ENCODE measurements at regions not wholly inside any gene's neighbourhood (a gene's known extent, or its start where the extent isn't known, plus 50 kb on each side); places are given as distances from the start of the nearest gene placed in this dataset.
"Not testable (repeated sequence)": the region's sequence is repeated elsewhere in the genome, so short reads cannot be mapped to it uniquely, and the experiment has no call there.

- DNase-seq; H3K27ac ChIP-seq; H3K27me3 ChIP-seq (replicated peaks); H3K4me3 ChIP-seq (ENCODE audit: low read depth, low read length); in situ Hi-C loops (cut with HindIII; ENCODE audit: low pct_ligation_motif_present, low sequenced_read_pairs); H3K36me3 ChIP-seq (replicated peaks): not testable (repeated sequence)
These were observed 59.7 kb downstream of the RNU2-63P start for GRCh38 chr2:87956613-87957012.

DNA sequence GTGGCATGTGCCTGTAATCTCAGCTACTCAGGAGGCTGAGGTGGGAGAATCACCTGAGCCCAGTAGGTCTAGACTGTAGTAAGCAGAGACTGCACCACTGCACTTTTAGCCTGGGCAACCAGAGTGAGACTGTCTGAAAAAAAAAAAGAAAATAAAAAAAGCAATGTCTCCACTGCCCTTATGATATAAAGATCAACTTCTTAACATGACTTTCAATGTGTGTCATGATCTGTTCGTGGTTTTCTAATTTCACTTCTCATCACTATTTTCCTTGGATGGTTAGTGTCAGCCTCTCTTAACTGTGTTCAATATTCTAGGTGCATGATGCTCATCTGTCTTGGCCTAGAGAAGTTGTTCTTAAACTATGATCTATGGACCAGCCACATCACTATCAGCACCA, 67.3 kb downstream of the RNU2-63P start:
- H3K4me3 ChIP-seq (ENCODE audit: low read depth, low read length); in situ Hi-C loops (cut with HindIII; ENCODE audit: low pct_ligation_motif_present, low sequenced_read_pairs); H3K27ac ChIP-seq; H3K27me3 ChIP-seq (replicated peaks); H3K36me3 ChIP-seq (replicated peaks); DNase-seq: not testable (repeated sequence)

GRCh38 chr2:87946644-87947370, 69.5 kb downstream of the RNU2-63P start:
- H3K36me3 ChIP-seq (replicated peaks); H3K4me3 ChIP-seq (ENCODE audit: low read depth, low read length); H3K27ac ChIP-seq; H3K27me3 ChIP-seq (replicated peaks); DNase-seq; in situ Hi-C loops (cut with HindIII; ENCODE audit: low pct_ligation_motif_present, low sequenced_read_pairs): not testable (repeated sequence)

DNA sequence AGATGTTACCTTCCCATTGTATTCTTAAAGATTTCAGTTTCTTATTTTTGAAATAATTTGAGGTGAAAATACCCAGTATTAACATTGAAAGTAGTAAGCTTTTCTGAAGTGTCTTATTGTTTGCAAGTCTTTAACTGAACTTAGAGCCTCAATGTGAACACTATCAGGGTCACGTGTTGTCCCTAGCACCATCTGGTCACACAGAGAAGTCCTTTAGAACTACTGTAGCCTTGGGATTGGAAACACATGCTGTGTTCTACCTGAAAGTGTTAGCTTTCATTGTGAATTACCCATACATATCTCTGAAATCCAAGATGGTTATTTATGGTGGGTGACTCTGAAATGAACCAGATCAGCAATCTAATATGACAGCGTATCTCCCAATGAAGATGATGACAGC, 77.0 kb downstream of the RNU2-63P start:
- in situ Hi-C loops (cut with HindIII; ENCODE audit: low pct_ligation_motif_present, low sequenced_read_pairs); H3K36me3 ChIP-seq (replicated peaks): not testable (repeated sequence)

DNA sequence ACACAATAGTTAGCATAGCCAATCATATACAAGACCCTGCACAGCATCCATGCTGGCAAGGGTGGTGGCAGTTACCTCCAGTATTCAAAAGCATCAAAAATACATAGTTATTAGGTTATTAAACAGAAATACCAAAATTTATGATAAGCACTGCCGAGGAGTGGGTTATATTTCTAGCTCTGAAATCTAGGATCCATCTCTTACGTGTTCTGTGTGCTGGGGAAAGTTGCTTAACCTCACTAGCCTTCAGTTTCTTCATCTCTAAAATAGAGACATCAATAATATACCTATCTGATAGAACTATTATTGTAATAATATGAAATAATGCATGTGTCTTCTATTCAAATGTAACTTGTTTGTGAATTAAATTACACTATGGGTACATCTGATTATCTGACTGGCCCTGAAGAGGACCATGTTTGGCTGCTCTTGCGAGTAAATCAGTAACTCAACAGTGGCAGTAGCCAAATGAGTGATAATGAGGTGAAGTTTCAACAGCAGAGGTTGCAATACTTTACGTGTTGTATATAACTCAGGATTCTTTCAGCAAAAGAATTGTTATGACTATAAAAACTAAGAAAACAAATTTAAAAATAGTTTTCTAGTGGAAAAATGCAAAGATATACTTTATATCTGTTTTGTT, 93.5 kb upstream of the RGPD2 start:
- DNase-seq; H3K4me3 ChIP-seq (ENCODE audit: low read depth, low read length); H3K27me3 ChIP-seq (replicated peaks); H3K27ac ChIP-seq; in situ Hi-C loops (cut with HindIII; ENCODE audit: low pct_ligation_motif_present, low sequenced_read_pairs); H3K36me3 ChIP-seq (replicated peaks): not testable (repeated sequence)

More for the DNA sequence above, 77.0 kb downstream of the RNU2-63P start:
- not testable (repeated sequence) for H3K27ac ChIP-seq; H3K27me3 ChIP-seq (replicated peaks); DNase-seq; H3K4me3 ChIP-seq (ENCODE audit: low read depth, low read length)

DNA sequence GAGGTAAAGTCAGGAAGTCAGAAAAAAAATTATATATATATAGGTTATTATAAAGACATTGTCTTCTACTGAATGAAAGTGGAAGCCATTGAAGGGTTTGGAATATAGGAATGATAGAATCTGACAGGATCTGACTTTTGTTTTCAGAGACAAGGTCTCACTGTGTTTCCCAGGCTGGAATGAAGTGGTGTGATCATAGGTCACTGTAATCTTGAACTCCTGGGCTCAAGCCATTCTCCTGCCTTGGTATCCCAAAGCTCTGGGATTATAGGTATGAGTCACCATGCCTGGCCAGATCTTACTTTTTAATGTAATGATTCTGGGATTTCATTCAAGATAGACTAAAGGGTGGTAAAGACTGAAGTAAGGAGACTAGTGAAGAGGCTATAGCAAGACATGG, 91.6 kb upstream of the RGPD2 start:
- in situ Hi-C loops (cut with HindIII; ENCODE audit: low pct_ligation_motif_present, low sequenced_read_pairs); H3K36me3 ChIP-seq (replicated peaks); H3K4me3 ChIP-seq (ENCODE audit: low read depth, low read length); H3K27ac ChIP-seq; H3K27me3 ChIP-seq (replicated peaks); DNase-seq: not testable (repeated sequence)

DNA sequence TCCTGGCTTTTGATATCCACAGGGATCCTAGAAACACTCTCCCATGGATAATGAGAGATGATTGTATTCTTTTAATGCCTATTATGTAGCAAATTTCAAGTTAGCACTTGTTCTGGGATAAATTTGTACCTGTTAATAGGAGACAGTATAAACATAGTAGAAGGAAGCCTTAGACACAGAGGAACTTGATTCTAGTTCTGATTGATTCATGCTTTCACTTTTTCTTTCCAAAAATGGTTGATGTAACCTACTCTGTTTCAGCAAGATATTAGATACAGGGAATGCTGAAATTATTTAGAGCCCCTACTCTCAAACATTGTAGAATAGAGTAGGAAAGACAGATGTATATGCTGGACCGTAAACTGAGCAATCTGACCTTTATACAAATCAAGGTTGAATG, 85.3 kb upstream of the RGPD2 start:
- H3K4me3 ChIP-seq (ENCODE audit: low read depth, low read length); H3K36me3 ChIP-seq (replicated peaks); H3K27ac ChIP-seq; DNase-seq; in situ Hi-C loops (cut with HindIII; ENCODE audit: low pct_ligation_motif_present, low sequenced_read_pairs); H3K27me3 ChIP-seq (replicated peaks): not testable (repeated sequence)

GRCh38 chr2:87909042-87909441, 83.4 kb upstream of the RGPD2 start:
- H3K27me3 ChIP-seq (replicated peaks); H3K4me3 ChIP-seq (ENCODE audit: low read depth, low read length); DNase-seq; H3K36me3 ChIP-seq (replicated peaks); H3K27ac ChIP-seq; in situ Hi-C loops (cut with HindIII; ENCODE audit: low pct_ligation_motif_present, low sequenced_read_pairs): not testable (repeated sequence)

- H3K4me3 ChIP-seq (ENCODE audit: low read depth, low read length); in situ Hi-C loops (cut with HindIII; ENCODE audit: low pct_ligation_motif_present, low sequenced_read_pairs); H3K27me3 ChIP-seq (replicated peaks); H3K27ac ChIP-seq; DNase-seq; H3K36me3 ChIP-seq (replicated peaks): not testable (repeated sequence)
These were observed 82.0 kb upstream of the RGPD2 start for GRCh38 chr2:87907556-87908099.

GRCh38 chr2:87903242-87904114, 77.9 kb upstream of the RGPD2 start:
- H3K4me3 ChIP-seq (ENCODE audit: low read depth, low read length); in situ Hi-C loops (cut with HindIII; ENCODE audit: low pct_ligation_motif_present, low sequenced_read_pairs); H3K27me3 ChIP-seq (replicated peaks); H3K27ac ChIP-seq; H3K36me3 ChIP-seq (replicated peaks): not testable (repeated sequence)
- peak; percentile 45 for DNase-seq

GRCh38 chr2:87883659-87884058, 58.1 kb upstream of the RGPD2 start:
- H3K27ac ChIP-seq; in situ Hi-C loops (cut with HindIII; ENCODE audit: low pct_ligation_motif_present, low sequenced_read_pairs): not testable (repeated sequence)

More at GRCh38 chr2:87883659-87884058, 58.1 kb upstream of the RGPD2 start:
- not testable (repeated sequence) for H3K36me3 ChIP-seq (replicated peaks); H3K27me3 ChIP-seq (replicated peaks); H3K4me3 ChIP-seq (ENCODE audit: low read depth, low read length); DNase-seq
